Mucosa of gallbladder (tissue), 1 donor: ENCODE measurements at regions not wholly inside any gene's neighbourhood (a gene's known extent, or its start where the extent isn't known, plus 50 kb on each side); places are given as distances from the start of the nearest gene placed in this dataset.
"Not testable (repeated sequence)": the region's sequence is repeated elsewhere in the genome, so short reads cannot be mapped to it uniquely, and the experiment has no call there.

Experiments used
- DNase-seq: peaks from one replicate; pipeline ENCODE4 v3.0.0-alpha.2; 2020; ENCODE audit warnings: low spot score
- donor health status: DM: no; HTN: no; CAD: no.

- not testable (repeated sequence) for DNase-seq
Measured at GRCh38 chr2:132318481-132318880, 98.1 kb upstream of the GPR39 start.

GRCh38 chr2:132324005-132324404, 92.6 kb upstream of the GPR39 start:
- not testable (repeated sequence) for DNase-seq

- DNase-seq: not testable (repeated sequence)
Measured at GRCh38 chr2:132332345-132333033, 84.1 kb upstream of the GPR39 start.

GRCh38 chr2:132337135-132337534, 79.5 kb upstream of the GPR39 start:
- DNase-seq: not testable (repeated sequence)

GRCh38 chr2:132337844-132338243, 78.8 kb upstream of the GPR39 start:
- not testable (repeated sequence) for DNase-seq

GRCh38 chr2:132347041-132347780, 69.4 kb upstream of the GPR39 start:
- peak; percentile 87 for DNase-seq

GRCh38 chr2:132349092-132349687, 67.4 kb upstream of the GPR39 start:
- DNase-seq: peak; percentile 60

GRCh38 chr2:132351668-132352067, 64.9 kb upstream of the GPR39 start:
- DNase-seq: not testable (repeated sequence)

- DNase-seq: peak; percentile 65
Measured at GRCh38 chr2:132352481-132353001, 64.1 kb upstream of the GPR39 start.

- peak; percentile 33 for DNase-seq
Measured at GRCh38 chr2:132353380-132353779, 63.2 kb upstream of the GPR39 start.

- DNase-seq: not testable (repeated sequence)
Measured at GRCh38 chr2:132360964-132361363, 55.6 kb upstream of the GPR39 start.

- DNase-seq: not testable (repeated sequence)
Measured at GRCh38 chr2:132361498-132361897, 55.1 kb upstream of the GPR39 start.

GRCh38 chr2:132363352-132363751, 53.3 kb upstream of the GPR39 start:
- DNase-seq: not testable (repeated sequence)

GRCh38 chr2:132365963-132366362, 50.6 kb upstream of the GPR39 start:
- not testable (repeated sequence) for DNase-seq

GRCh38 chr2:132366421-132367180, 50.0 kb upstream of the GPR39 start:
- DNase-seq: no peak
